SU-DHL-6 (cell line): ENCODE measurements at regions not wholly inside any gene's neighbourhood (a gene's known extent, or its start where the extent isn't known, plus 50 kb on each side); places are given as distances from the start of the nearest gene placed in this dataset.

Experiments used
- EZH2phosphoT487 ChIP-seq: fragments of 200-600 bp; sonication (generic), shearing (Covaris generic); conservative IDR thresholded peaks from 2 replicates; pipeline ENCODE4 v1.6.1; 2018; ENCODE audit warnings: mild to moderate bottlenecking, antibody characterized with exemption, low read length, moderate library complexity, mixed read lengths
- TF ChIP-seq, protein P1 (sequence below): fragments of 200-600 bp; sonication (generic); IDR thresholded peaks from one replicate; pipeline ENCODE4 v1.5.1; 2017; ENCODE audit warnings: antibody characterized with exemption, mild to moderate bottlenecking, low read length, moderate library complexity; ENCODE audit not compliant: insufficient read depth, poor library complexity, severe bottlenecking

DNA sequence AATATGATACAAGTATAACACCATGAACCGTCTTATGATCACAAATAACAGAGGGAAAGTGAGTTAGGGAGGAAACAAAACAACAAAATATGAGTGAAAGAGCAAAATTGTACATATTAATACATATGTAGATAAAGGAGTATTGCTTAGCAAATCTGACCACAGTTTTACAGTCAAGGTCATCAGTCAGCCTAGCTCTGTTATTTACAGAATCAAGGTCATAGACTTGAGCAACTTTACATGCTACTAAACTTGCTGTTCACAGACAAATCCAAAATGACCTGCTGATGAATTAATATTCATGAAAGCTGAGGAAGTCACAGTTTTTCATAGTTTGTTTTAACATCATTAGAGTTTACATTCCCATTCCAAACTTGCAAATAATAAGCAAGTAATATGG, 1387.7 kb upstream of the ACO1 start:
- TF ChIP-seq, protein P1, sequence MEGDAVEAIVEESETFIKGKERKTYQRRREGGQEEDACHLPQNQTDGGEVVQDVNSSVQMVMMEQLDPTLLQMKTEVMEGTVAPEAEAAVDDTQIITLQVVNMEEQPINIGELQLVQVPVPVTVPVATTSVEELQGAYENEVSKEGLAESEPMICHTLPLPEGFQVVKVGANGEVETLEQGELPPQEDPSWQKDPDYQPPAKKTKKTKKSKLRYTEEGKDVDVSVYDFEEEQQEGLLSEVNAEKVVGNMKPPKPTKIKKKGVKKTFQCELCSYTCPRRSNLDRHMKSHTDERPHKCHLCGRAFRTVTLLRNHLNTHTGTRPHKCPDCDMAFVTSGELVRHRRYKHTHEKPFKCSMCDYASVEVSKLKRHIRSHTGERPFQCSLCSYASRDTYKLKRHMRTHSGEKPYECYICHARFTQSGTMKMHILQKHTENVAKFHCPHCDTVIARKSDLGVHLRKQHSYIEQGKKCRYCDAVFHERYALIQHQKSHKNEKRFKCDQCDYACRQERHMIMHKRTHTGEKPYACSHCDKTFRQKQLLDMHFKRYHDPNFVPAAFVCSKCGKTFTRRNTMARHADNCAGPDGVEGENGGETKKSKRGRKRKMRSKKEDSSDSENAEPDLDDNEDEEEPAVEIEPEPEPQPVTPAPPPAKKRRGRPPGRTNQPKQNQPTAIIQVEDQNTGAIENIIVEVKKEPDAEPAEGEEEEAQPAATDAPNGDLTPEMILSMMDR: no peak
- TF ChIP-seq EZH2phosphoT487: no peak
